GM21390 (cell line): ENCODE measurements at regions not wholly inside any gene's neighbourhood (a gene's known extent, or its start where the extent isn't known, plus 50 kb on each side); places are given as distances from the start of the nearest gene placed in this dataset.
"Not testable (repeated sequence)": the region's sequence is repeated elsewhere in the genome, so short reads cannot be mapped to it uniquely, and the experiment has no call there.

Experiments used
- ATAC-seq: cut with Tn5 transposase; IDR thresholded peaks from one replicate; pipeline ENCODE4 v1.9.1; 2021; ENCODE audit not compliant: unreplicated experiment

- ATAC-seq = no peak
Measured at GRCh38 chr1:194068446-194069167, 882.2 kb upstream of the B3GALT2 start.

DNA sequence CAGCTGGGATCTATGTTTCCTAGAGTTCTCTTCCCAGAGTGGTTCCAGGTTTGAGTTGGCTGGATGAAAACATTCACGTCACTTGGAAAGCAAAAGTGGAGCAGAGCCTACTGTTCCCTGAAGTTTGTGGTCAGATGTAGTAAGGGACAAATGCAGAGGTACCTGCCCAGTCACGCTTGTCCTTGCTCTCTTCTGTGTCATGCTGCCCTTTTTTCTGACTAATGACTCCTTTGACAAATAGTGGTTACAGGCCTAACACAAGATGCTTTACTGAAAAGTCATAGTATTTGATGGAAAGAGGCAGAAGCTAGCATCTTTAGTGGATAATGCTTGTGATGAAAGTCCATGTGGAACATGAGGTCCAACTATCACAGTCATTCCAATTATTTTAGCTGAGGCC, 881.4 kb upstream of the B3GALT2 start:
- ATAC-seq = no peak

DNA sequence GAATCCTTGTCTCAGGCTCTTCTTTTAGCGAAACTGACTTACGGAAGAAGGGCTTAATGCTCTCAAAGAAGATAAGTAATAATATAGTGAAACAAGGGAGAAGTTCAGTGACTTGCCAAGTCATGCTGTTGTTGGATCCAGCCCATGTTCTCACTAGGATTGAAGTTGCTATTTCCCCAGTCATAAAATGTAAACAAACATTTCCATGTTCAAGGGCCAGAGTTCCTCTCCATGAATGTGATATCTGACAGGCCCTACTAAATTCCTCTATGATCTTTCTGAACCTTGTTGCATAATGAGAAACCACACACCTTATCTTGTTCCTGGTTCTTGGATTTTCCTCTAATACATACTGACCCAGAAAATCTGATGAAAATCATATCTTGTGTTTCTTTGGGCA, 876.5 kb upstream of the B3GALT2 start:
- no peak for ATAC-seq

- no peak for ATAC-seq
Measured at GRCh38 chr1:194062526-194062925, 876.1 kb upstream of the B3GALT2 start.

GRCh38 chr1:194060481-194060880, 874.1 kb upstream of the B3GALT2 start:
- ATAC-seq = no peak

GRCh38 chr1:194058268-194058667, 871.9 kb upstream of the B3GALT2 start:
- ATAC-seq = not testable (repeated sequence)

GRCh38 chr1:194056169-194056568, 869.8 kb upstream of the B3GALT2 start:
- no peak for ATAC-seq

GRCh38 chr1:194055536-194055935, 869.1 kb upstream of the B3GALT2 start:
- no peak for ATAC-seq

- peak; percentile 80 for ATAC-seq
Measured at GRCh38 chr1:194052514-194053338, 866.3 kb upstream of the B3GALT2 start.

GRCh38 chr1:194047921-194048320, 861.5 kb upstream of the B3GALT2 start:
- no peak for ATAC-seq

GRCh38 chr1:194047206-194047605, 860.8 kb upstream of the B3GALT2 start:
- no peak for ATAC-seq

GRCh38 chr1:194045416-194045815, 859.0 kb upstream of the B3GALT2 start:
- ATAC-seq = no peak

DNA sequence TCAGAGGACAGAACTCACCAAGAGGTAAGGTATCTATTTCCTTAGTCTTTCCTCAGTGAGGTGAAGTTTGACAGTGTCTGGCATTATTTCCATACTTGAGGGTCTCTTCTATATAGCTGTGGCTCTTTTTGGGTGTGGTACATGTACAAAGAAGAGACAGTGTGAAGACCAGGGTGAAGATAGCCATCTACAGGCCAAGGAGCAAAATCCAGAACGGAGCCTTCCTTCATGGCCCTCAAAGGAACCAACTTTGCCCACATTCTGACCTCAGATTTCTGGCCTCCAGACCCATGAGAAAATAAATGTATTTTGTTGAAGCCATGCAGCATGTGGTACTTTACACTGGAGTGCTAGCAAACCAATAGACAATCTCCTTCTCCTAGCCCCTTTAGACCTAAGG, 858.5 kb upstream of the B3GALT2 start:
- no peak for ATAC-seq

GRCh38 chr1:194043984-194044755, 857.8 kb upstream of the B3GALT2 start:
- ATAC-seq = no peak

DNA sequence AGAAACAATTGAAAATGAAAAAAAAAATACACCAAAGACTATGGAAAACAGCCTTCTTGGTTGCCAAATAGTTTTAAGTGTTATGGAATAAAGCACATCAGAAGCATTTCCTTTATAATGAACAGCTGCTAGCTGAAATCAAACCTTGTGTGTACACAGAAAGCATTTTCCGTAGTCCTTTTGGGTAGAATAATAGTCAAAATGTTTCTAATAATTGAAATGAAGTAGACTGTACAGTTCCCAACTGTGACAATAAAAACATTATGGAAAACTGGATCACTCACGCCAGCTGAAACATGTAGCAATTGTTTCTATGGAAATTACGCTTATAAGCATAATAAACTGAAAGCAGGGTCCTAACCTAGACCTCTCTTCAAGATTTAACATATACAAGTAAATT, 856.3 kb upstream of the B3GALT2 start:
- ATAC-seq = no peak

- ATAC-seq = no peak
Measured at GRCh38 chr1:194040496-194040895, 854.1 kb upstream of the B3GALT2 start.

GRCh38 chr1:194039578-194039977, 853.2 kb upstream of the B3GALT2 start:
- ATAC-seq = no peak

DNA sequence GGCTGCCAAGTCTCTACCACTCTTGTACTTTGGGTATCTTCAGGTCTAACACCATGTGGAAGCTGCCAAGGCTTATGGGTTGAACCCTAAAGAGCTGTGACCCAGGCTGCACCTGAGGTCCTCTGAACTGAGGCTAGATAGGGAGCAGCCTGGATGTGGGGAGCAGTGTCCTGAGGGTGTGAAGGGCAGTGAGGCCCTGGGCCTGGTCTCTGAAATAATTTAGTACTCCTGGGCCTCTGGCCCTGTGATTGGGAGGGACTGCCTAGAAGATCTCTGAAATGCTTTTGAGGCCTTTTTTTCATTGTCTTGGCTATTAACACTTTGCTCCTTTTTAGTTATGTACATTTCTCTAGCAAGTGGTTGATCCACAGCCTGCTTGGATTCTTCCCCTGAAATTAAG, 847.2 kb upstream of the B3GALT2 start:
- no peak for ATAC-seq

DNA sequence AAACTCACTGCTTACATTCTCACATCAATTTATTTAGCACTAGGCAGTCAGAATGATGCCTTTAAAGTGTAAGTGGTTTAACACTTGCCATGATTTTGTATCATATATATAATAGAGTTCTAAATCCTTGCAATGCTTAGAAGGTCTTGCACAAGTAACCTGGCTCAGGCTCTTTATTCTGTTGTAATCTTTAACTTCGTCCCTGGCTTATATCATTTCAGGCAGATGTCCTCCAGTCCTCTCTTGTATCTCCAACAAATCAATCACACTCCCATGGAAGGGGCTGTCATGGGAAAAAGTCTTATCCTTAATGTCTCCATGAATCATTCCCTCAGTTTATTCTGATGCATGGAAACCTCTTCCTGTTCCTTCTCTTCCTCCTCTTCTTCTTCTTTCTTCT, 841.6 kb upstream of the B3GALT2 start:
- ATAC-seq = no peak

DNA sequence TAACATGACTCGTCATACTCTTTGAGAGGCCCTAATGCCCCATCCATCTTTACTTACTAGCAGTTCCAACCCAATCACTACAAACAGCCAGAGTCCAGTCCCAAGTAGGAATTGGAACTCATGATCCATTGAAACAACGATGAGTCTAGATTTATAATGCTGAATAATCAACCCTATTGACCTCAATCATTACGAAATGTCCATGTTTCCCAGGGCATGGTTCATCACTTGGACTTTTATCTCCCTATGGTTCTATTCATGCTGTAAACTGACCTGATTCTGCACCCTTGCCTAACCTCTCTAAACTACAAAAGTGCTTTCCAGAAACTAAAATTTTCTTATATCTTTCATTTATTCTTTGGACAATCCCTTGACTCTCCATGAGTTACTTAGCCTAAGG, 840.0 kb upstream of the B3GALT2 start:
- no peak for ATAC-seq

GRCh38 chr1:194024659-194025058, 838.2 kb upstream of the B3GALT2 start:
- no peak for ATAC-seq

- ATAC-seq = no peak
Measured at GRCh38 chr1:194014014-194014413, 827.6 kb upstream of the B3GALT2 start.
